GM12892 (cell line): ENCODE measurements at regions not wholly inside any gene's neighbourhood (a gene's known extent, or its start where the extent isn't known, plus 50 kb on each side); places are given as distances from the start of the nearest gene placed in this dataset.

Experiments used
- POLR2A ChIP-seq: IDR thresholded peaks from 2 replicates; pipeline ENCODE4 v1.6.1; 2011; ENCODE audit warnings: low read depth, low read length, control low read depth
- POLR2AphosphoS5 ChIP-seq: IDR thresholded peaks from 2 replicates; pipeline ENCODE4 v1.6.1; 2011; ENCODE audit warnings: low read depth, low read length, control low read depth
- TAF1 ChIP-seq: IDR thresholded peaks from 2 replicates; pipeline ENCODE4 v1.6.1; 2011; ENCODE audit warnings: low read depth, mild to moderate bottlenecking, control low read depth, low read length, borderline replicate concordance

DNA sequence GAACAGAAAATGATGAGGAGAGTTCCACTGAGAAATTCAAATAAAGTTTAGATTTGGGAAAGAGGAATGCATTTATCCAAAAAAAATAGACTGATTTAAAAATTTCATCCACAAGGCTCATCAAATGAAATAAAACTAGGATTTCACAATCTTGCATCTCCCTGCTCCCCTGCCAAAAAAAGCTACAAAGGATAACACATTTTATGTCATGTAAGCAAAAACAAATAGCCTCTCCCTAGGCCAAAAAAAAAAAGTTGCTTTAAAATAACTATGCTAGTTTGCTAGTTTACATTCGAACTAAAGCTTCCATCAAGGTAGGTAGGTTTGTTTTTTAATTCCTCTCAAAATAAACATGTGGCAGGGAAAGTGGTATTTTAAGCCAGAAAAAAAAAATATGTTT, 465.5 kb upstream of the ID2 start:
- TF ChIP-seq TAF1, result no peak
- no peak for TF ChIP-seq POLR2AphosphoS5
- TF ChIP-seq POLR2A, result no peak
